Activated T-helper 9 cell treated with anti-CD3 and anti-CD28 coated beads, Interleukin-2, amount 50 U/mL, for 16 hours (primary cell): ENCODE measurements at regions not wholly inside any gene's neighbourhood (a gene's known extent, or its start where the extent isn't known, plus 50 kb on each side); places are given as distances from the start of the nearest gene placed in this dataset.
"Not testable (repeated sequence)": the region's sequence is repeated elsewhere in the genome, so short reads cannot be mapped to it uniquely, and the experiment has no call there.

Experiments
- DNase-seq: peaks from one replicate; pipeline ENCODE4 v3.0.0-alpha.2; 2020; ENCODE audit warnings: low read depth

DNA sequence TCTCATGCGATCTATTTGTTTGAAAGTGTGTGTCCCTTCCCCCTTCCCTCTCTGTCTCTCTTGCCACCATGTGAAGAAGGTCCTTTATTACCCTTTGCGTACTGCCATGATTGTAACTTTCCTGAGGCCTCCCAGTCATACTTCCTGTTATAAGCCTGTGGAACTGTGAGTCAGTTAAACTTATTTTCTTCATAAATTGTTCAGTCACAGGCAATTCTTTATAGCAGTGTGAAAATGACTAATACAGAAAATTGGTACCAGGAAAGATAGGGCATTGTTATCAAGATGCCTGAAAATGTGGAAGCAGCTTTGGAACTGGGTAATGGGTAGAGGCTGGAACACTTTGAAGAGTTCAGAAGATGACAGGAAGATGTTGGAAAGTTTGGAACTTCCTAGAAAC lies 743.7 kb upstream of the NECTIN3 start:
- DNase-seq, result no peak

- DNase-seq, result not testable (repeated sequence)
These were observed 740.1 kb upstream of the NECTIN3 start for GRCh38 chr3:110331562-110331961.

DNA sequence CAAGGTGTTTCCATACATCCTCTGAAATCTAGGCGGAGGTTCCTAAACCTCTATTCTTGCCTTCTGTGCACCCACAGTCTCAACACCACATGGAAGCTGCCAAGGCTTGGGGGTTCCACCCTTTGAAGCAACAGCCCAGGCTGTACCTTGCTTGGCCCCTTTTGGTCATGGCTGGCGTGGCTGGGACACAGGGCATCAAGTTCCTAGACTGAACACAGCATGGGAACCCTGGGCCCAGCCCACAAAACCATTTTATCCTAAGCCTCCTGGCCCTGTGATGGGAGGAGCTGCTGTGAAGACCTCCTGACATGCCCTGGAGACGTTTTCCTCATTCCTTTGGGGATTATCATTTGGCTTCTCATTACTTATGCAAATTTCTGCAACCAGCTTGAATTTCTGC lies 739.0 kb upstream of the NECTIN3 start:
- DNase-seq, result no peak

DNA sequence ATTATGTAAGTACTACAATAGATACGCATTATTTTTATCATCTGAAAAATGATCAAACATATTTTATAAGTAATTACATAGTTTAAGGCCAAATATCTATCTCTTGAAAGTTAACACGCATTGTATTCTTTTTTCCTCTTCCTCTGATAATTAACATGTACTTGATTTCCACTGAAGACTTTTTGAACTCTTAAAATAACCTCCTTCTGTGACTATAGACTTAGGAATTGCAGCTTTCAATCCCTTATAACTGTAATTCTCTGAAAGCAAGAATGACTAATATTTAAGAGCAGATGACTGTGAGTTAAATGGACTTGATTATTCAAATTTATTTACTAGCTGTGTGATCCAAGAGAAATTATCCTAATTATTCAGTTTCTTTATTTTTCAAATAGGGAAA lies 730.6 kb upstream of the NECTIN3 start:
- DNase-seq, result no peak

DNA sequence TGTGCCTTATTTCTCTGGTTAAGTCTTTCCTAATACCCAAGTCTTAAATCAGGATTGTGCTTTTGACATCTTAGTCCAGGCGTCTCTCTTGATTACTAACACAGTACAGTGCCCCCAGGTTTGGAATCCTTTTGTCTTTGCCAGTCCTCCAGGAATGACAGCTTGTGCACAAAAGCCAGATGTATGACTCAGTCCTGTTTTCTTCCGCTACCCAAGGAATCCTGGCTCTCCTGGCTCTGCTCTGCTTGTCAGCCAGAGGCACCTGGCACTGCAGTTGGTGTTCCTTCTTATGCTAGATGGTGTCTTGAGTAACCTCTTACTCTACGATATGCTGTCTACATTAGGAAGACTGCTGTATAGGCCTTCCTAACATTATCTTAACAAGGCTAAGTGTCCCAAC lies 728.2 kb upstream of the NECTIN3 start:
- no peak for DNase-seq

- DNase-seq, result no peak
These were observed 727.7 kb upstream of the NECTIN3 start for GRCh38 chr3:110343945-110344344.

- DNase-seq, result no peak
These were observed 727.1 kb upstream of the NECTIN3 start for GRCh38 chr3:110344487-110344886.

- DNase-seq, result no peak
These were observed 726.5 kb upstream of the NECTIN3 start for GRCh38 chr3:110344897-110345767.

DNA sequence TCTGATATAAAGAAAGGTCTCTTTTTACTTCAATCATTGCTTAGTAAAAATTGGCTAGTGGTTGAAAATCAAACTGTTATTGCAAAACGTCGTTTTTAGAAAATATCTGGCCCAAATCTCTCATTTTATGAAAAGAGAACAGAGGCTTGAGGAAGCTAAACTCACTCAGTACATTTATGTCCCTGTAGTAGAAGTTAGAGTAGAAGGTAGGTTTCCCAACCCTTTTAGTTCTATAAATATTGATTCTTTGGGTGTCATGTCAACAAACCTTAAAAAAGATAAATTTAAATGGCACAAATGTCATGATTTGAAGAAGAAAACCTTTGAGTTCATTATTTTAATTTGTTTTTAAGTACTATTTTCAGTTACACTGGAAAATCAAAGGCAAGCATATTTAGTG lies 722.3 kb upstream of the NECTIN3 start:
- no peak for DNase-seq

DNA sequence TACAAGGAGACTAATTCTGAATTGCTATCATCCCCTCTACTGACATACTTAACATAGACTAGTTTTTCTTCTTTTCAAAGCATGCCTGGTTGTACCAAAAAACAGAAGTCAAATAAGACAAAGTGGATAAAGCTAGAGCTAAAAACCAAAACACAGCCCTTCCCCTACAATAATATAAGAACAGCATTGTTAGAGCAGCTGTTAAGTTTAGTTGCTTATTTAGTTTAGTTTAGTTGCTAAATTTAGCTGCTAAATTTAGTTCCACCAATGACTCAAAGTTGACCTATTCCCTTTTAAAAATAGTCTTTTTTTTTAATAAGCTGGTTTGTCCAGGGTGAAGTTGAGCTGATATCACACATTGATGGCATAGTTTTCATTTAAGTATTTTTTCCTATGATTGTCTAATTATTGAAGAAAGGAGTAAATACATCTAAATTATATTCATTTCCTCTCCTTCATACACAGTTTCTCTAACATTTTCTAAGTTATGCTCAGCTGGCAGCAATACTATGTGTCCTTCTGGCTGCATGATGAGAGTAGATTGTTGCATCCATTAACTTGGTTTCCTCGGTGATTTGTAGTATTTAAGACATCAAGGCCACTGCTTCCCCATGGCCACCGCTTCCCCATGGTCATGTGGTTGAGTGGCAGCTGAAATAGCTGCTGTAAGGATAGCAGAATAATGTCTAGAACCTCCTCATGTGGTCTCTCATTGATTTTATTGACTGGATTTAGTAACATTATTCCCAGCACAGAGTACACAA lies 718.6 kb upstream of the NECTIN3 start:
- no peak for DNase-seq

DNA sequence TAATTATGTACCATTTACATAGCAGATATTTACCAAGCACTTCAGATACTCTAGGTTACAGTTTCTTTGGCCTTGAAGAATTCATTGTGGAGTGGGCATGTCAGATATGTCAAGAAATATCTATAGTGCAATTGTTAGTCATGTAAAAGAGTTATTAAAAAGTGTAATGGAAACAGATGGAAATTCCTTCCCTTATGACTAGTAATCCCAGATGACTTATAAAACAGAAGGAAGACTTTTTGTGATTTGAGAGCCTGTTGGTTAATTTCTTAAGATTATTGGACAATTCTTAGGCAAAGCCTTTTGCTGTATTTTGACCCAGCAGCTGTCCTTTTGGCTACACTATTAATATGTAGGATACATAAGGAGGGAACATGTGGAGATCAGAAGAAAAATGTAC lies 708.9 kb upstream of the NECTIN3 start:
- no peak for DNase-seq

- not testable (repeated sequence) for DNase-seq
These were observed 704.3 kb upstream of the NECTIN3 start for GRCh38 chr3:110367289-110367688.

- DNase-seq, result no peak
These were observed 695.7 kb upstream of the NECTIN3 start for GRCh38 chr3:110375751-110376518.

GRCh38 chr3:110378481-110378880 lies 693.1 kb upstream of the NECTIN3 start:
- DNase-seq, result no peak

DNA sequence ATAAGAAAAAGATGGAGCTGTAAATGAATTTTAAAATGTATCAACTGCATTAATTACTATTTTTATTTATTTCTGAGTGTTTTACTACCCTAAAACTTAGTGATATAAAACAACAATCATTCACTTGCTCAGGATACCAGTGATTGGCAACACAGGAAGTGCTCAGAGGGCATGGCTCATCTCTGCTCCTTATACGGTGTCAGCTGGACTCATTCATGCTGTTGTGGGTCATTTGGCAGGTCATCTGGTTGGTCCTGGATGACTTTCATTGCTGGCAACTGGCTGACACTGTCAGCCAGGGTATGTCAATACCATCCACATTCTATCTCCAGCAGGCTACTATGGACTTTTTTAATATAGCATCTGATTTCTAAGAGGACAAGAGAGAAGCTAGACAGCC lies 689.6 kb upstream of the NECTIN3 start:
- DNase-seq, result no peak

GRCh38 chr3:110383356-110383755 lies 688.3 kb upstream of the NECTIN3 start:
- DNase-seq, result no peak

DNA sequence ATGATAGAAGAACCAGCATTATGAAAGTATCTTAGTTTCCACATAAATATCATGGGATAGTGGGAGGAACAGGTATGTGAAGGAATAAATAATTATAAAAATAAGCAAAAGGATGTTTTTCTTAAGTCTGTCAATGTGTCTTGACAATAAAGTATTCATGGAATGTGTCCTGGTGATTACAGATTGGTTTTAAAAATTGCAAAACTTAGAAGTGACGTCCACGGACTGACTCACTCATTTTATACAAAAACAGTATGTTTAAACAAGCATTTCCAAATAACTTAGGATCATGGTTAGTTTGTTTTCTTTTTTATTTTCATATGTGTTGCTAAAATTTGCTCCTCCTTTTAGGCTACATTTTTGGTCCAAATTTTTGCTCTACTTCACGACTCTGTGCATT lies 687.0 kb upstream of the NECTIN3 start:
- no peak for DNase-seq

DNA sequence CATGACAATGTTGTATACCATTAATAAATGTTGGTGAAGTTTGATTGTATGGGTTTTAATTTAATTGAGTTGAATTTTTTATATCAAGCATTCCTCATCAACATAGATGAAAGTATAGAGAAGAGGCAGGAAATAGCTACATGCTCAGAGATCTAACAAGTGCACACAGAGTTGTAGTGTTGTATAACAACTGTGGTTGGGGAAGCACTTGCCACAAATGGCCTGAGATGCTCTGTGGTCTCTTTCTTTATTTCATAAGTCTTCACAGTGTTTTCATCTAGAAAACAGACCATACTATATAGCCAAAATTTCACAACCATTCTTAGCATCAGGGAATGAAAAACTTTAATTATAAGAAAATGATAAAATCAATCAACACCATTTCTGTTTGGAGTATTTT lies 682.6 kb upstream of the NECTIN3 start:
- no peak for DNase-seq

DNA sequence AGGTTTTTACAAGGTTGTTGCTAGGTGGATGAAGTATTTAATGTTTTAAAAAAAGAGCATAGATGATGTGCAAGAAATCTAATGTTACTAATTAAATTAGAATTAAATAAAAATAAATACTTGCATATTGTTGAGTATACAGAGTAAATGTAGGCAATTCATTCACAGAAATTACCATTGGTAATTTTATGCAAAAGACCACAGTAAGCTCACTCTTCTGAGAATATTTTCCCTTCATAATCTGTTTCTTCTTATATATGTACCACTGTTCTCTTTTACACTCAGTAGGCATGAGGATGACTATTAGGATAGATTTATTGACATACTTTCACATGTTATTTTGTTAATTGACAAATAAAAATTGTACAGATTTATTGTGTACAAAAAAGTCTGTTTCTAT lies 681.2 kb upstream of the NECTIN3 start:
- DNase-seq, result no peak

- DNase-seq, result no peak
These were observed 680.6 kb upstream of the NECTIN3 start for GRCh38 chr3:110391042-110391441.

- no peak for DNase-seq
These were observed 679.8 kb upstream of the NECTIN3 start for GRCh38 chr3:110391640-110392395.

DNA sequence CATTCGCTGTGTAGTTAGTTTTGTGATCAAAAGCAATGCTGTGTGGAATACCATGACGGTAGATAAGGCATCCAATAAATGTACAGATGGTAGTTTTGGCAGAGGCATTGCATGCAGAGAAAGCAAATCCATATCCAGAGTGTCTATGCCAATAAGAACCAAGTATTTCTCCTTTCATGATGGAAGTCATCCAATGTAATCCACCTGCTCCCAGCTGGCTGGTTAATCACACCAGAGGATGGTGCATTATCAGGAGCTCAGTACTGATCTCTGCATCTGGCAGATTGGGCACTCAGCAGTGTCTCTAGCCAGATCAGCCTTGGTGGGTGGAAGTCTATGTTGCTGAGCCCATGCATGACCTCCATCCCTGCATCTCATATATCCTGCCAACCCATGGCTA lies 677.7 kb upstream of the NECTIN3 start:
- DNase-seq, result no peak
